ENCODE measurements at regions not wholly inside any gene's neighbourhood (a gene's known extent, or its start where the extent isn't known, plus 50 kb on each side); places are given as distances from the start of the nearest gene placed in this dataset.

DNA sequence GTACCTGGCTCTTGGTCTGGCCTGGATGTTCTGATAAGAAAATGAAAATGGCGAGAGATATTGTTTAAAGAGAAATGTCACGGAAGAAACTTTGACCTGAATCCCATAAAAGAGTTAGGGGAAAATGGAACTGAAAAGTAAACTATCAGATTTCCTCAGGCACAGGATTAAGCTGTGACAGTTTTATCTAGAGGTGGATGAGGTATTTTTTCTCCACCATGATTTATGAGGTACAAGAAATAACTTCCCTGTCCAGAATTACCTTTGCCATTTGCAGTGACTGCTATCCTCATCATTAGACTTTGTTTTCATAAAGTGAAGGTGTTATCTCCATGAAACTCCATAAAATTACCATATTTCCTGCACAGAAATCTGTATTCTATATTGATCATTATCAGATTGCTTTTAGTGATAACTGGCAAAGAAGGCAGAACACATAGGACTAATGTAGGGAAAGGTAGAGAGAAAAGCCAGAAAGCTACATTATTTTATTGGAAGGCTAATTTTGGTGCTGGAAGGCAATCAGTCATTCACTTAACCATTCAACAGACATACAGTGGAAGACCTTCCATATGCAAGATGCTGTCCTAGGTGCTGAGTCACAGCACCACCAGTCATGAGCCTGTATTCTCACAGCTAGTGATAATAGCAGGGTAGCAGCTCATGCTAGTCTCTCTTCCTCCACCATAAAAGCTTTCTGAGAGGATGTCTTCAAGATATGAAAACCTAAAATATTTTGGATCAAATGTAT lies 427.3 kb upstream of the CITED2 start:
- TF ChIP-seq, protein P1, sequence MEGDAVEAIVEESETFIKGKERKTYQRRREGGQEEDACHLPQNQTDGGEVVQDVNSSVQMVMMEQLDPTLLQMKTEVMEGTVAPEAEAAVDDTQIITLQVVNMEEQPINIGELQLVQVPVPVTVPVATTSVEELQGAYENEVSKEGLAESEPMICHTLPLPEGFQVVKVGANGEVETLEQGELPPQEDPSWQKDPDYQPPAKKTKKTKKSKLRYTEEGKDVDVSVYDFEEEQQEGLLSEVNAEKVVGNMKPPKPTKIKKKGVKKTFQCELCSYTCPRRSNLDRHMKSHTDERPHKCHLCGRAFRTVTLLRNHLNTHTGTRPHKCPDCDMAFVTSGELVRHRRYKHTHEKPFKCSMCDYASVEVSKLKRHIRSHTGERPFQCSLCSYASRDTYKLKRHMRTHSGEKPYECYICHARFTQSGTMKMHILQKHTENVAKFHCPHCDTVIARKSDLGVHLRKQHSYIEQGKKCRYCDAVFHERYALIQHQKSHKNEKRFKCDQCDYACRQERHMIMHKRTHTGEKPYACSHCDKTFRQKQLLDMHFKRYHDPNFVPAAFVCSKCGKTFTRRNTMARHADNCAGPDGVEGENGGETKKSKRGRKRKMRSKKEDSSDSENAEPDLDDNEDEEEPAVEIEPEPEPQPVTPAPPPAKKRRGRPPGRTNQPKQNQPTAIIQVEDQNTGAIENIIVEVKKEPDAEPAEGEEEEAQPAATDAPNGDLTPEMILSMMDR (IDR thresholded peaks at IDR 0.05): no peak
- TF ChIP-seq ZFX (IDR thresholded peaks at IDR 0.05; ENCODE audit: borderline replicate concordance): no peak
